ENCODE measurements at regions not wholly inside any gene's neighbourhood (a gene's known extent, or its start where the extent isn't known, plus 50 kb on each side); places are given as distances from the start of the nearest gene placed in this dataset.

GRCh38 chrX:139203651-139204570 lies 326.6 kb upstream of the F9 start:
- Histone ChIP-seq H3K9ac (replicated peaks in 1 of 4; ENCODE audit: extremely low read depth in 1 of 4, low read depth in 3 of 4, low read length in 3 of 4) (no peak overlapping the region), H3K27me3 (replicated peaks in 1 of 4; ENCODE audit: control insufficient read depth in 3 of 4, extremely low read depth in 1 of 4, insufficient read depth in 3 of 4, low read length in 3 of 4) (peaks cover 20 to 72% (median 56%) of the 10 kb centered on the region in 4 experiments), H2BK120ac (replicated peaks; ENCODE audit: low read depth, low read length) (no peak overlapping the region), H3K14ac (ENCODE audit: insufficient read length) (no peak overlapping the region), H2AFZ (ENCODE audit: low read length) (no peak overlapping the region), H3K23ac (ENCODE audit: insufficient read length) (no peak overlapping the region), H2BK5ac (ENCODE audit: low read depth, low read length) (no peak overlapping the region), H3K79me1 (ENCODE audit: low read depth, low read length) (no peaks in the 10 kb centered on the region), H3K27ac (ENCODE audit: low read depth, low read length) (no peak overlapping the region), H4K5ac (ENCODE audit: insufficient read length, low read depth, low read length) (no peak overlapping the region), H3K4me1 (replicated peaks in 1 of 4; ENCODE audit: control insufficient read depth in 3 of 4, insufficient read depth in 4 of 4, low read length in 3 of 4) (0 out of 7 replicates have a peak, but pooled peaks cover 0 to 2% (median 0%) of the 10 kb centered on the region in 4 experiments), H4K20me1 (replicated peaks in 1 of 2; ENCODE audit: control insufficient read depth in 1 of 2, insufficient read depth in 2 of 2, low read length in 2 of 2) (peaks cover 0 to 2% of the 10 kb centered on the region in 2 experiments), H3K79me2 (ENCODE audit: control insufficient read depth in 1 of 2, insufficient read depth in 2 of 2, low read length in 2 of 2) (no peaks in the 10 kb centered on the region), H3K36me3 (ENCODE audit: control insufficient read depth in 2 of 4, insufficient read depth in 4 of 4, low read length in 3 of 4) (no peaks in the 10 kb centered on the region), H3K23me2 (ENCODE audit: low read depth, low read length) (peaks cover 6% of the 10 kb centered on the region; the same call in 1 of the 2 replicates), H3K4me3 (ENCODE audit: extremely low read depth in 1 of 4, insufficient read depth in 2 of 4, low read depth in 3 of 4, low read length in 4 of 4) (peak overlapping the region; percentile 29 to 65 (median 38)), H2BK12ac (ENCODE audit: low read depth, low read length) (no peak overlapping the region), H4K91ac (replicated peaks; ENCODE audit: insufficient read length, low read length) (no peak overlapping the region), H2BK15ac (ENCODE audit: low read length) (no peak overlapping the region), H3K18ac (ENCODE audit: extremely low read depth, low read length) (no peak overlapping the region), H3K4ac (replicated peaks; ENCODE audit: insufficient read length, low read depth, low read length) (no peak overlapping the region), H2AK5ac (ENCODE audit: low read depth, low read length) (no peak overlapping the region), H3K56ac (replicated peaks; ENCODE audit: insufficient read length, low read depth, low read length) (no peak overlapping the region), H2BK20ac (ENCODE audit: low read length) (no peak overlapping the region), H3K9me3 (ENCODE audit: insufficient read depth in 2 of 2, low read depth in 1 of 2, low read length in 1 of 2) (no peaks in the 10 kb centered on the region), H3K4me2 (ENCODE audit: insufficient read depth in 1 of 2, low read depth in 2 of 2, low read length in 2 of 2) (peak overlapping the region; percentile 68 to 79), H4K8ac (ENCODE audit: extremely low read depth, insufficient read depth, low read length) (no peak overlapping the region)
- ChIA-PET POLR2A (ENCODE audit: partially characterized antibody) (interaction anchor here (0.8 to 2.9 kb wide), 2 partner anchors 9 to 727 kb away, joined by 3 to 9 read pairs; no protein-coding TSS in a partner anchor), CTCF (ENCODE audit: partially characterized antibody) (interaction anchor here (0.6 to 1.1 kb wide), 4 partner anchors 12 to 565 kb away, joined by 3 to 4 read pairs (median 4); no protein-coding TSS in a partner anchor)
- no peak for FAIRE-seq
- peak in 1 of 2 experiments; percentile 54 for DNase-seq (ENCODE audit: low read depth in 1 of 2, low spot score in 2 of 2)
- 2% methylated on average over 11 of the region's 99 CpGs; no CpG with 5 or more reads in 1 of the 2 experiments for WGBS, 2 experiments (ENCODE audit: extremely low coverage in 1 of 2, insufficient coverage in 1 of 2, insufficient read length in 1 of 2, insufficient replicate concordance in 2 of 2, low coverage in 1 of 2, low lambda C conversion rate in 2 of 2, missing lambda C conversion rate in 1 of 2)
- TF ChIP-seq EGR1 (IDR thresholded peaks at IDR 0.05; ENCODE audit: borderline replicate concordance, low read depth, low read length) (no peak), CBX5 (IDR thresholded peaks at IDR 0.05; ENCODE audit: low read depth, low read length) (no peak), POLR2A (IDR thresholded peaks at IDR 0.05; ENCODE audit: control extremely low read depth in 1 of 2, low read depth in 2 of 2, low read length in 2 of 2) (0 out of 3 replicates have a peak, but pooled peaks of 1 of the 2 experiments have one; percentile 6), E2F6 (IDR thresholded peaks at IDR 0.05) (peak; percentile 63; the same call in 1 of the 2 replicates), EZH2 (IDR thresholded peaks at IDR 0.05; ENCODE audit: low read depth, low read length, severe bottlenecking) (peak; percentile 54), TAF7 (optimal IDR thresholded peaks at IDR 0.05; ENCODE audit: borderline replicate concordance, low read depth, low read length) (no peak), HDAC2 (IDR thresholded peaks at IDR 0.05; ENCODE audit: borderline replicate concordance in 1 of 2, low read depth in 2 of 2, low read length in 2 of 2) (no peak), SUZ12 (IDR thresholded peaks at IDR 0.05; ENCODE audit: low read length) (peak; percentile 69), BRCA1 (IDR thresholded peaks at IDR 0.05; ENCODE audit: low read depth, low read length) (no peak), JUND (IDR thresholded peaks at IDR 0.05; ENCODE audit: low read length) (no peak)
